ENCODE measurements at regions not wholly inside any gene's neighbourhood (a gene's known extent, or its start where the extent isn't known, plus 50 kb on each side); places are given as distances from the start of the nearest gene placed in this dataset.

GRCh38 chr13:61916483-61916882 is 500.8 kb upstream of the PCDH20 start:
- ChIA-PET POLR2A (no interaction called here), CTCF (no interaction called here)
- no peak for TF ChIP-seq CTCF (IDR thresholded peaks at IDR 0.05; ENCODE audit: control extremely low read depth, extremely low read depth, low read depth, missing control alignments)

GRCh38 chr13:61913183-61913582 is 497.5 kb upstream of the PCDH20 start:
- no peak for TF ChIP-seq CTCF (IDR thresholded peaks at IDR 0.05; ENCODE audit: control extremely low read depth, extremely low read depth, low read depth, missing control alignments)
- DNase-seq (ENCODE audit: extremely low spot score): no peak
- CTCF ChIA-PET: interaction anchor here (1.5 kb wide), 1 partner anchor 32 kb away, joined by 3 read pairs; no protein-coding TSS in a partner anchor
- POLR2A ChIA-PET: no interaction called here

More at GRCh38 chr13:61916483-61916882, 500.8 kb upstream of the PCDH20 start:
- DNase-seq (ENCODE audit: extremely low spot score): no peak

GRCh38 chr13:61908906-61909615 is 493.4 kb upstream of the PCDH20 start:
- no peak for DNase-seq (ENCODE audit: extremely low spot score)
- no peak for TF ChIP-seq CTCF (IDR thresholded peaks at IDR 0.05; ENCODE audit: control extremely low read depth, extremely low read depth, low read depth, missing control alignments)
- ChIA-PET POLR2A (no interaction called here), CTCF (interaction anchor here (1.1 kb wide), 1 partner anchor 16 kb away, joined by 3 read pairs; no protein-coding TSS in a partner anchor)

- DNase-seq (ENCODE audit: extremely low spot score): no peak
- ChIA-PET POLR2A (no interaction called here), CTCF (no interaction called here)
- no peak for TF ChIP-seq CTCF (IDR thresholded peaks at IDR 0.05; ENCODE audit: control extremely low read depth, extremely low read depth, low read depth, missing control alignments)
These were observed 489.4 kb upstream of the PCDH20 start for GRCh38 chr13:61905054-61905453.

GRCh38 chr13:61901946-61902541 is 486.4 kb upstream of the PCDH20 start:
- ChIA-PET CTCF (no interaction called here), POLR2A (no interaction called here)
- DNase-seq (ENCODE audit: extremely low spot score): no peak
- no peak for TF ChIP-seq CTCF (IDR thresholded peaks at IDR 0.05; ENCODE audit: control extremely low read depth, extremely low read depth, low read depth, missing control alignments)

- TF ChIP-seq CTCF (IDR thresholded peaks at IDR 0.05; ENCODE audit: control extremely low read depth, extremely low read depth, low read depth, missing control alignments): no peak
- POLR2A ChIA-PET: no interaction called here
These were observed 484.4 kb upstream of the PCDH20 start for GRCh38 chr13:61900033-61900432.

More at GRCh38 chr13:61900033-61900432, 484.4 kb upstream of the PCDH20 start:
- DNase-seq (ENCODE audit: extremely low spot score): no peak
- CTCF ChIA-PET: no interaction called here
